ENCODE measurements at regions not wholly inside any gene's neighbourhood (a gene's known extent, or its start where the extent isn't known, plus 50 kb on each side); places are given as distances from the start of the nearest gene placed in this dataset.
"Not testable (repeated sequence)": the region's sequence is repeated elsewhere in the genome, so short reads cannot be mapped to it uniquely, and the experiment has no call there.

- DNase-seq (ENCODE audit: low spot score) = no peak
These were observed 128.0 kb downstream of the BARX2 start for GRCh38 chr11:129503646-129504045.

DNA sequence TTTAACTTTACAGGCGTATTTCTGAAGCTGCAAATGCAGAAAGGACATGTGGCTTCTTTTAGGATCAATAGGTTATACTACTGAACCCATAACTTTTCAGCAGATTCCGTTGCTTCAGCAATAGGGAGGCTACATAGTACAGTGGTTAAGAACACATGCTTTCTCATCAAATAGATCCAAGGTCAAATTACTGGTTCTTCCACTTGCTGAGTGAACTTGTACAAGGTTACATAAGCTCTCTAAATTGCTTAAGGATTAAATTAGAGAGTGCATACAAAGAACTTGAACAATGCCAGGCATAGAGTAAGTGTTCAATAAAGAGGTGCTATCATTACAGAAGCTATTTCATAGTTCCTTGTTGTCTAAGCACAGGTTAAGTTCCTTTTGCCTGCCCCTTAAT is 129.6 kb downstream of the BARX2 start:
- DNase-seq (ENCODE audit: low spot score) = no peak

GRCh38 chr11:129508163-129508562 is 132.5 kb downstream of the BARX2 start:
- DNase-seq (ENCODE audit: low spot score) = no peak

DNA sequence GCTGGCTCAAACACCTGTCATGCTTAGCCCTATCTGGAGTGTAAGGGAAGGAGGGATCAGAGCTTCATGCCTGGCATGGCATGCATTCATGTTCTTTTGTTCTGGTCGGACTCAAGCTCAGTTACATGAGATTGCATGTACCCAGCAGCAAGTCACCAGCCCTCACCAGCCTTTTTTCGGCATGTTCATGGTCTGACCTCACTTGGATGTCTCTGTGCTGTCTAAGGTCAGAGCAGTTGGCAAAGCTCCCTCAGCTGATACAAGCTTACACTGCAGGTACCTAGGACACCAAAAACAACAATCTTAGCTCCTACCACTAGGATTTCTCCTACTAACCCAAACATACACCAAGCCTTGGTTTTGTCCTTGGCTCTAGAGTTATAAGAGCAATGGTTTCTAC is 152.6 kb downstream of the BARX2 start:
- no peak for DNase-seq (ENCODE audit: low spot score)

DNA sequence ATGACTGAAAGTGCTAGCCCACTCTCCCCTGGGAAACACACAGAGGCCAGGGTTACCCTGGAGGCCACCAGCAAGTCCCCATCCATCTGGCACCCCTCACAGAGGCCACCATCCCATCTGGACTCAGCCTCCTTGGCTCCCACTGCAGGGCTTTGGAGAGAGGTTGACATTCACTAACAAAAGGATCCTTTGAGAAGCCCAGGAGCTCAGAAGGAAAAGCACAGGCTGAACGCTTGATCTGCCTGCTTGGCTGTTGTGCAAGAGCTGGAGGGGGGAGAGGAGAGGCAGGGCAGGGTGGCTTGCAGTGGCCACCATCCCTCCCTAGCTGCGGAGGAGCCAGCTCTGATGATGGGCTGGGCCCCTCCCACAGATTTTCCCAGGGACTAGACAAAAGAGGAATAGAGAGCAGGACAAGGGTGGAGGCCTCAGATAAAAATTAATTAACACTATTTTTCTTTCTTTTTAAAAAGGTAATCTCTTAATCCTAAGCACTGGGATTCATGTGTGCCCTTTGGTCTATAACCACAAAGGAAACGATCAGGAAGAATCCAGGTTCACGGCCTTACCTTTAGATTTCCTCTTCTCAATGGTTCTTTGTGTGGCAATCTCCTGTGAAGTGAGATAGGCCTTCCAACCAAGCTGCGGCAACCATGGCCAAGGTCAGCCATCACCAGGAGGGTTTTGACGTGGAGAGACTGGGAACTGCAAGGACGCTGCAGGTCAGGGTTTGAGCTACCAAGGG is 154.7 kb downstream of the BARX2 start:
- peak; percentile 73 for DNase-seq (ENCODE audit: low spot score)

DNA sequence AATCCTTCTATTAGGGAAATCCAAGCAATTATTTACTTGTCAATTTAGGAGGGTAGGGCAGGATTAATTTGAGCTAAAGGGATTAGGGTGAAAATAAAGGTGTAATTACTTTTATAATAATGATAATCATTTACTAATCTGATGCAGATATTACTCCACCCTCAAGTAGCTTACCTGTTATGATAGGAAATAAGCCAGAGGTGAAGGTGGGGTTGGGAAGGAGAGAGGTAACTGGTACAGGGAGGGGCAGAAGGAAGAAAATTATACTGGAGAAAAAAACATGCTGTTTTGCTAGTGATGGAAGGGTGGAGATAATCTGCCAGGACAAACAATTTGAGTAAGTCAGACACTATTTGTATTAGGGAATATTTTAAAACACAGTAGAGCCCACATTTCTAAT is 157.7 kb downstream of the BARX2 start:
- DNase-seq (ENCODE audit: low spot score) = no peak

GRCh38 chr11:129536338-129536737 is 160.7 kb downstream of the BARX2 start:
- DNase-seq (ENCODE audit: low spot score) = no peak

DNA sequence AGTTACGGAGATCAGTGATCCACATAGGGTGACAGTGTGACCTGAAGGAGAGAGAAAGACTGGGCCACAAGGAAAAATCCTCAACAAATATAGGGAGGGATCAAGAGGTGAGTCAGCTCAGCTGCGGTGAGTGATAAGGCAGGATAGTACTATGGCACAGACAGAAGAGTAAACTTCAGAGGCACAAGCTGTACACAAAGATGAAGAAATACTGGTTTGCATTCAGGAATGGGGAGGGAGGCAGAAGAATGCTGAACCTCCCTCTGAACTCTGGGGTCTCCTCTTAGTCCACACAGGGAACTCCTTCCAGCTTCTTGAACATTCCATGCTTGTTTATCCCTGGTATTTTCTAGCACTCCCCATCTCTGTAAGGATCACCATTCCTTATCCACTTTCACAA is 162.7 kb downstream of the BARX2 start:
- DNase-seq (ENCODE audit: low spot score) = peak; percentile 57

DNA sequence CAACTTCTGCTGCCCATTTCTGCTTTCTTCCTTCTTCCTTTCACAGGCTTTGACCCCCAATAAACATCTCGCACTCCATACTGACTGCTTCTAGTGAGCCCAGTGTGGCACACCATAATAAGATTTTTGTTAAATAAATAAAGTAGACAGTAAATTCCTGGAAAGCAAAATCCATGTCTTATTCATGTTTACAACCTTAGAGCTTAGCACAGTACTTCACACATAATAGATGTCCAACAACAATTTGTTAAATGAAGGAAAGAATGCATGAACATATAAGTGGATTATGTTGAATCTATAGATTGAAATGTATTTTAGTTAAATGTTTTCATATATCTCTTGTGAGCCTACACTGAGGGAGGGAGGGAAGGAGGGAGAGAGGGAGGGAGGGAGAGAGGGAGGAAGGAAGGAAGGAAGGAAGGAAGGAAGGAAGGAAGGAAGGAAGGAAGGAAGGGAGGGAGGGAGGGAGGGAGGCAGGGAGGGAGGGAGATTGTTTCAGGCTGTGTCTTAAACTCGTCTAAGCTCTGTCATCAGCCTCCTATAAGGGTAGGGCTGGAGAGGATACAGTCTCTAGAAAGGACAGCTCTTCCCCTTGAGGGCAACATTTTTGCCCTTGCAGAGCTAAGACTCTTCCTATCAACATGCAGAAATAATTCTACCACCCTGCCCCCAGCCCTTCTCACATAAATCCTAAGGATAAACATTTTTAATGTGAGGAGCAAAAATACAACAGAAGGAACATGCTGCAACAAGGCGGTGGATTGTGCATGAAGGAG is 168.1 kb downstream of the BARX2 start:
- DNase-seq (ENCODE audit: low spot score) = no peak

GRCh38 chr11:129544691-129545090 is 169.0 kb downstream of the BARX2 start:
- no peak for DNase-seq (ENCODE audit: low spot score)

- no peak for DNase-seq (ENCODE audit: low spot score)
These were observed 170.6 kb downstream of the BARX2 start for GRCh38 chr11:129546266-129546665.

DNA sequence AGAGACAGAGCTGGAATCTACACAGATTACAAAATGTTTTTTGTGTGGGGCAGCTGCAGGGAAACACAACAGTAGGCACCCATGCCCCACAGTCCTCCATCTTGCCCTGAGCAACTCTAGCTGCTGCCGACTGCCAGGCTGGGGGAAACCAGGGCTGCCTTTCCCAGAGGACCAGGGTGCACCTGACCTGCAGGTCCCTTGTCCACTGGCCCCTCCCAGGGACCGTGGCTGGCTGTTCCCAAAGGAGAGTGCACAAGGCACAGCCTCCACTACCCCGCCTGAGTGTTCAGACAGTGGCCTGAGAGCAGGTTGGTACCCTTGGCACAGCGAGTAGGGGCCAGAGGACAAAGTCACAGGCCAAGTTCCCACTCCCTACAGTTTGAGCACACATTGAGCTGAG is 181.8 kb downstream of the BARX2 start:
- no peak for DNase-seq (ENCODE audit: low spot score)

DNA sequence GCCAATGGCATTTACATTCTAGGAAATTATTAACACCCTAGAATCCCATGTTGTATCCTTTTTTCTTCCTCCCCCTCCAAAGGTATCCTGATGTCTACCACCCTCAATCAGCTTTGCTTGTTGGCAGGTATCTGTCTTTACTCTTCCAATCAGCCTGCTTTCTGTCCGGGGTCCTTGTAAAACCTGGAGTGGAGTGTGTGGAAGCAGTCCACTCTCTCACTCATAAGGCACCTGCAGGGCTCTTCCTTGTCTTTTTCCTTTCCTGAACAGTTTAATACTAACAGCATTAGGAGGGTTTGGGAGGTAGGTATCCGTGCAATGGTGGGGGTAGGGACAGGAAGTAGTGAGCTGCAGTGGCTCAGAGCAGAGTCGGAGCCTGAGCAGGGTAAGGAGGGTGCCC is 193.4 kb downstream of the BARX2 start:
- DNase-seq (ENCODE audit: low spot score) = no peak

DNA sequence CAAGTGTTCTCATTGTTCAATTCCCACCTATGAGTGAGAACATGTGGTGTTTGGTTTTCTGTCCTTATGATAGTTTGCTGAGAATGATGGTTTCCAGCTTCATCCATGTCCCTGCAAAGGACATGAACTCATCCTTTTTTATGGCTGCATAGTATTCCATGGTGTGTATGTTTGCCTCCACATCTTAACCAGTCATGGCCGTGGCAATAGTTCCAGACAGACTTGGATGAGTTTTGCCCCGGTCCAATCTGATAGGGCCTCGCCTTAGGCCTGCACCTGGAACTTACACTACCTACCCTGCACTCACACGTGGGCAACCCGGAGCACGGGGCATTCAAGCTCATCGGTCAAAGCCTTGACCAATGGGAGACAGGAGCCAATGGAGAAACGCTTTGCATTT is 197.0 kb downstream of the BARX2 start:
- not testable (repeated sequence) for DNase-seq (ENCODE audit: low spot score)

DNA sequence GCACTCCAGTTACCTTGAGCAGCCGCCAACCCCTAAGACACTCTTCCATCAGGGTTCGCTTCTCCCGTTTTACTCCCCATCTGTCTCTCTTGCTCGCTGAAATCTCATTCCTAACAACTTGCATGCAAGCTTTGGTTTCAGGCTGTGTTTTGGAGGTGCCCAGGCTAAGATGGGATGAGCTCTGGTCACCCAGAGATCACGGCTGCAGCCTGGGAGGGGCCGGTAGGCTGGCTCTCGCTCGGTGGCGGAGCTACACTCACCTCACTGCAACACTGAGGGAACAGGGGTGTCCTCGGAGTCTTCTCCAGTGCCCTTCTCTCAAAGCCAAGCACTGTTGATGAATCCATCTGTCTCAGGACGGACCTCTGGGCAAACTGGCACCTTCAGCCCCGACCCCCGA is 197.5 kb downstream of the BARX2 start:
- DNase-seq (ENCODE audit: low spot score) = no peak

DNA sequence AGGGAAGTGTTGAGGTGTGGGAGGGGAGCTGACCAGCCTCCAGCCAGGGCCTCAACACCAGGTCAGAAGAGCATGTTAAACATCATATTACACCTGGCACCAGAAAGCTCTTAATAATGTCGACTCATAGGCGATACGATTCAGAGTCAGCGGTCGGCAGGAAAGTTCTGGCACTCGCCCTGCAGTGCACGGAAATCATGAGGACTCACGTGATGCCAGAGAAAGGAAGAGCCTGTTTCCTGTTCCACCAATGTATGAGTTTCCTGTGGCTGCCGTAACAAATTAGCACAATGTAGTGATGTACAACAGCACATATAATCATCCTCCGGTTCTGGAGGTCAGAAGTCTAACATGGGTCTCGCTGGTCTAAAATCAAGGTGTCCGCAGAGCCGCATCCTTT is 198.8 kb downstream of the BARX2 start:
- DNase-seq (ENCODE audit: low spot score) = no peak

- DNase-seq (ENCODE audit: low spot score) = no peak
These were observed 201.0 kb downstream of the BARX2 start for GRCh38 chr11:129576652-129577051.

GRCh38 chr11:129578006-129578405 is 202.4 kb downstream of the BARX2 start:
- no peak for DNase-seq (ENCODE audit: low spot score)

DNA sequence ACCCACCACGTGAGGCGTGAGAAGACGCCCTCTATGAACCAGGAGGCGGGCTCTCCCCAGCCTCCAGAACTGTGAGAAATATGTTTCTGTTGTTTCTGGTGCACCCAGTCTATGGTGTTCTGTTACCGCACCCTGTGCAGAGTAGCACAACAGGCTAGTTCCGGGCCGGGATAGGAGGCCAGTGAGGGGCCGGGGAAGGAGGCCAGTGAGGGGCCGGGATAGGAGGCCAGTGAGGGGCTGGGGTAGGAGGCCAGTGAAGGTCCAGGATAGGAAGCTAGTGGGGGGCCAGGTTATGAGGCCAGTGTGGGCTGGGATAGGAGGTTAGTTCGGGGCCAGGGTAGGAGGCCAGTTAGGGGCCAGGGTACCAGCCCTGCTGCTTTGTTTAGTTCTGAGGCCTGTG is 204.6 kb downstream of the BARX2 start:
- DNase-seq (ENCODE audit: low spot score) = no peak

DNA sequence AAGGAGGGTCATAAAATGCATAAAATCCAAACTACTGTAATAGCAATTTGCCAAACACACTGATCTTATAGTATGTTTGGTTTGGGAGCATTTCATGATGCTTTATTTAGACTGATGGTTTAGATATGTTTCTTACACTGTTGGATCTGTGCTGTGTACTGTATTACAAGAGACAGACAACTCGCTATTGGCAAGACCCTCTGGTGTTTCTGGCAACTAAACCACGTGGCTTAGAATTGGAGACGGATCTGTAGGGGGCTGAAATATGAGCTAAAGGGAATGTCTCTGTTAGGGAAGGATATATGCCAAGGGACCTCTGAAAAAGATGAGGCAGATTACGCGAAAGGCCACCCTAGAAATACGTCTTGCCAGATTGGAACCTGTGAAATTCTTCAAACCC is 208.7 kb downstream of the BARX2 start:
- DNase-seq (ENCODE audit: low spot score) = no peak

GRCh38 chr11:129589190-129589860 is 213.7 kb downstream of the BARX2 start:
- DNase-seq (ENCODE audit: low spot score) = no peak

GRCh38 chr11:129590030-129590752 is 214.5 kb downstream of the BARX2 start:
- DNase-seq (ENCODE audit: low spot score) = no peak
